GM12873 (cell line): ENCODE measurements at regions not wholly inside any gene's neighbourhood (a gene's known extent, or its start where the extent isn't known, plus 50 kb on each side); places are given as distances from the start of the nearest gene placed in this dataset.

ENCODE experiments used
- CTCF ChIP-seq: IDR thresholded peaks from 2 replicates; pipeline ENCODE4 v1.5.1; 2012; ENCODE audit warnings: low read depth, mild to moderate bottlenecking, moderate library complexity, low read length, control low read depth; ENCODE audit not compliant: insufficient read depth; ENCODE audit errors: missing control alignments

- no peak for TF ChIP-seq CTCF
These were observed 321.2 kb upstream of the SOX9 start for GRCh38 chr17:71799657-71800056.

DNA sequence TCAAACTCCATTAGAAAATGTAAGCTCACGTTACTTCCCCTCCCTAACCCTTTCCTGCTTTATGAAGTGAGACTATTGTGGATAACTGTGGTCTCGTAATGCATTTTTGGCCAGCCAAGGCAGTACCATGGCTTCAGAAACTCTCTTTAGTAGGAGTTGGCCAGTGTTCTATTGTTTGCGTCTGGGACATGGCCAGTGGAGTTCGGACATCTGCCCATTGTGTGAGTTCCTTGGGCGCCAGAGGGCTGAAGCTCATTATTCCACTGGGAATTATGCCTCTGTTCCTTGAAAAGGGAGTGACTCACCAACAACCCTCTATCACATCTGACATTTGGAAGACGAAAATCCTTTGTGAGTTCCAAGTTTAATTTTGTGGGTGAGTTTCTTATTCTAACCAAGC lies 319.5 kb upstream of the SOX9 start:
- TF ChIP-seq CTCF, result no peak

DNA sequence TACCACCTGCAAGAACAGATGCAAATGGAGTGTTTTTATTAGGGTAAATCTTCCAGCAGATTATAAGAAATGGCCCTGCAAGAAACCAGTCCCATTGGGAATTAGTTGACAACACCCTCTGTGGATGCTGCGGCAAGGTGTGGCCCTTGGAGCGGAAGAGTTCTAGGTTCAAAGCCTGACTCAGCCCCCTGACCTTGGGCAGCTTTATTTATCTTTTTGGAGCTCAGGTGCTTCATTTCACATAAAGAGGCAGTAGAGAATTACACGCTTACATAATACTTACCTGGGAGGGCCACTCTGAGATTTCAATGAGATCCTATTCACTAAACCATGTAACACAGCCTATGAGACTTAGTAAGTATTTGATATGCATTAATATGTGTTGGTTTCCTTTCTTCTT lies 318.2 kb upstream of the SOX9 start:
- no peak for TF ChIP-seq CTCF

- no peak for TF ChIP-seq CTCF
These were observed 317.1 kb upstream of the SOX9 start for GRCh38 chr17:71803656-71804284.

- TF ChIP-seq CTCF, result no peak
These were observed 311.3 kb upstream of the SOX9 start for GRCh38 chr17:71809537-71809936.

GRCh38 chr17:71821511-71821910 lies 299.3 kb upstream of the SOX9 start:
- TF ChIP-seq CTCF, result no peak

DNA sequence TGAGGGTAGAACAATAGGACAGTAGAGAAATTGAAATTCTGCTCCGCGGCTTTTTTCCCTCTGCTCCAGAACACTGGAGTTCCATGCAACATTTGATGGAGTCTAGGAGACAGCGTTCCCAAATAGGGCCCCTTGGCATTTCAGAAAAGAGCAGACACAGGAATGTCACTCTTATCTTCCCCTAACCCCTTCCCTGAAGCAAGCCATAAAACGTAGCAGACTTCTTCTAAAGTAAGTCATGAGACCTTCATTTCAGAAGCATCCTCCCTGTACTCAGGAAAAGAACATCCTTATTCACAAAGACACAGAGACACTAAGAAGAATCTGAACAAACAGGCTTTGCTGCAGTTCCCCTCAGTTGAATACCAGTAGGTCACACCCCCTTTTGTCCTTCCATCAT lies 296.1 kb upstream of the SOX9 start:
- TF ChIP-seq CTCF, result no peak
